ENCODE measurements at regions not wholly inside any gene's neighbourhood (a gene's known extent, or its start where the extent isn't known, plus 50 kb on each side); places are given as distances from the start of the nearest gene placed in this dataset.
A peak's percentile ranks its signal among the peaks of the same experiment; 100 is the strongest.

DNA sequence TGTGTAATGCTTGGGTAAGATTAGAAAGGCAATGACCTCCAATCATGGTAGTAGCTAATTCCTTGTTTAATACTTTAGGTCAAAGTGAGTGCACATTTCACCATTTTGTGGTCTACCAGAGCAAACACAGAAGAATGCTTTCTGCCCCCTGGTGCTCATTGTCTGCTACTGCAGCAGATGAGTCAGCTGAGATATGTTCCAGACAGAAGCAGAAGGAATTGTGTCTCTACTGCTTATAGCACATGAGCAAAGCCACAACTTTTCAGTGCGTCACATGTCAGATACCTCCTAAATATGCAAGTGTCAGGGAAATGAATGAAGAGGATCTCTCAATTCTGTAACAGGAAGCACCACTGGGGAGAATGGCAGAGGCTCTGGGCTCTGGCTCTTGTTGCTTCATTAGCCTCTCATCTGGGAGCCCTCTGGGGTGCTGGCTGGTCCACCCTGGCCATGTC is 308.9 kb downstream of the ALDH8A1 start:
- Histone ChIP-seq H3K27ac (peak overlapping the region; percentile 7 to 54 (median 11)), H3K9me3 (no peaks in the 10 kb centered on the region), H3K4me3 (no peak overlapping the region), H3K4me1 (peaks cover 14 to 41% (median 21%) of the 10 kb centered on the region in 4 donors), H3K36me3 (no peaks in the 10 kb centered on the region), H3K27me3 (no peaks in the 10 kb centered on the region)
- WGBS, 5 donors = 60 to 82% (median 78%) methylated on average over 1 of the region's 1 CpG
- intact Hi-C loops (cut with DNase I; ENCODE audit: low total_unique reads) = loop anchor here (5.0 kb wide), 1 partner anchor 469 kb away; no protein-coding TSS in a partner anchor
- no peak for TF ChIP-seq EP300 (IDR thresholded peaks at IDR 0.05)
- TF ChIP-seq, protein P1, sequence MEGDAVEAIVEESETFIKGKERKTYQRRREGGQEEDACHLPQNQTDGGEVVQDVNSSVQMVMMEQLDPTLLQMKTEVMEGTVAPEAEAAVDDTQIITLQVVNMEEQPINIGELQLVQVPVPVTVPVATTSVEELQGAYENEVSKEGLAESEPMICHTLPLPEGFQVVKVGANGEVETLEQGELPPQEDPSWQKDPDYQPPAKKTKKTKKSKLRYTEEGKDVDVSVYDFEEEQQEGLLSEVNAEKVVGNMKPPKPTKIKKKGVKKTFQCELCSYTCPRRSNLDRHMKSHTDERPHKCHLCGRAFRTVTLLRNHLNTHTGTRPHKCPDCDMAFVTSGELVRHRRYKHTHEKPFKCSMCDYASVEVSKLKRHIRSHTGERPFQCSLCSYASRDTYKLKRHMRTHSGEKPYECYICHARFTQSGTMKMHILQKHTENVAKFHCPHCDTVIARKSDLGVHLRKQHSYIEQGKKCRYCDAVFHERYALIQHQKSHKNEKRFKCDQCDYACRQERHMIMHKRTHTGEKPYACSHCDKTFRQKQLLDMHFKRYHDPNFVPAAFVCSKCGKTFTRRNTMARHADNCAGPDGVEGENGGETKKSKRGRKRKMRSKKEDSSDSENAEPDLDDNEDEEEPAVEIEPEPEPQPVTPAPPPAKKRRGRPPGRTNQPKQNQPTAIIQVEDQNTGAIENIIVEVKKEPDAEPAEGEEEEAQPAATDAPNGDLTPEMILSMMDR (IDR thresholded peaks at IDR 0.05) = peak in 6 of 7 experiments; percentile 78 to 93 (median 90)
- no peak for TF ChIP-seq POLR2A (IDR thresholded peaks at IDR 0.05)
- TF ChIP-seq POLR2AphosphoS5 (IDR thresholded peaks at IDR 0.05) = peak in 2 of 3 donors; percentile 18 to 52
- peak; percentile 77 to 88 for DNase-seq

DNA sequence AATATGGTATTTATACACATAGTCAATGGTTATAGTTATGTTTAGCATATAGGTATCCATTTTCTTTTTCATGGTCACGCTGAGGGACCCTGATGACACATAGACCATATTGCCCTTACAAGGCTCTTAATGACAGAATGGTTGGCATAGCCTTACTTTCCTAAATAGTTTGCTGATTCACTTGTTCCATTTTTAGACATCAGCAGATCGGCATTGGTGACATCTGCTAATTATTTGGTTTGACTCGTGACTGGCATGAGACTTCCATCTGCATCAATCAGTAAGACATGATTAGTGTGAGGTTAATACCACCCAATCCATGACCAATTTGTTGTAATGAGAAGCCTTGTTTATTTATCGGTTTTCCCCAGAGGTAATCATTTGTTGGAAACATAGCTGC is 309.7 kb downstream of the ALDH8A1 start:
- H3K27ac ChIP-seq = no peak overlapping the region
- DNase-seq = no peak
- no peaks in the 10 kb centered on the region for H3K9me3 ChIP-seq
- intact Hi-C loops (cut with DNase I; ENCODE audit: low total_unique reads) = loop anchor here (5.0 kb wide), 1 partner anchor 468 kb away; no protein-coding TSS in a partner anchor
- no peaks in the 10 kb centered on the region for H3K27me3 ChIP-seq
- no peak overlapping the region for H3K4me3 ChIP-seq
- H3K36me3 ChIP-seq = no peaks in the 10 kb centered on the region
- no peak for TF ChIP-seq POLR2A (IDR thresholded peaks at IDR 0.05)
- no peak for TF ChIP-seq EP300 (IDR thresholded peaks at IDR 0.05)
- TF ChIP-seq, protein P1 (IDR thresholded peaks at IDR 0.05) = no peak
- TF ChIP-seq POLR2AphosphoS5 (IDR thresholded peaks at IDR 0.05) = no peak
- peaks cover 14 to 36% (median 21%) of the 10 kb centered on the region in 4 donors for H3K4me1 ChIP-seq
- 88 to 97% (median 93%) methylated on average over 4 of the region's 4 CpGs for WGBS, 5 donors

DNA sequence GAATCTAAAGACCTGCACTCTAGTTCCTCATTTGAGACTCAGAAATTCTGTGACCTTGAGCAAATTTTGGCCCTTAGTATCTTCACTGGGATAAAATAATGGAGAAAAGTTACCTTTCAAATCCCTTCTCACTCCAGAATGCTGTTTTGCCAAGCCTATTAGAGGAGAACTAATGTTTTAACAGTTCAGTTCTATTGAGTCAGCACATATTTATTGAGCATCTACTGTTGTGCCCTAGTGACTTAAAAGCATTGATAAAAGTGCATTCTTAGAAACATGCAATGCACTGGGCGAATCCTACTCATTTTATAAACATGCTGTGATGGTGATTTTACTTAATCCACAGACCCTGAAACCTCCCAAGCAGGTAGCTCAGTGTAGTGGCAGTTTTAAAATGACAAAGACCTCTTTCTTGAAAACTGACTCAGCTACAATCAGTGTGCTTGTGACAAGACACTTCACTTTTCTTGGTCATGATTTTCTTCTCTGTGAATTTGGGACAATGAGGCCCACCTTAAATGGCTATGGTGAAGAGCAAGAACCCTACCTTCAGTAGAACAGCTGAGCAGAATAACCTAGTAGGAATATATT is 312.0 kb downstream of the ALDH8A1 start:
- intact Hi-C loops (cut with DNase I; ENCODE audit: low total_unique reads) = no loop called here
- WGBS, 5 donors = 57 to 95% (median 86%) methylated on average over 1 of the region's 1 CpG
- Histone ChIP-seq H3K4me1 (peaks cover 13 to 16% (median 14%) of the 10 kb centered on the region in 4 donors), H3K9me3 (no peaks in the 10 kb centered on the region), H3K4me3 (no peak overlapping the region), H3K36me3 (no peaks in the 10 kb centered on the region), H3K27ac (no peak overlapping the region), H3K27me3 (no peaks in the 10 kb centered on the region)
- no peak for DNase-seq
- TF ChIP-seq, protein P1 (IDR thresholded peaks at IDR 0.05) = no peak
- no peak for TF ChIP-seq POLR2AphosphoS5 (IDR thresholded peaks at IDR 0.05)
- TF ChIP-seq EP300 (IDR thresholded peaks at IDR 0.05) = no peak
- TF ChIP-seq POLR2A (IDR thresholded peaks at IDR 0.05) = no peak

DNA sequence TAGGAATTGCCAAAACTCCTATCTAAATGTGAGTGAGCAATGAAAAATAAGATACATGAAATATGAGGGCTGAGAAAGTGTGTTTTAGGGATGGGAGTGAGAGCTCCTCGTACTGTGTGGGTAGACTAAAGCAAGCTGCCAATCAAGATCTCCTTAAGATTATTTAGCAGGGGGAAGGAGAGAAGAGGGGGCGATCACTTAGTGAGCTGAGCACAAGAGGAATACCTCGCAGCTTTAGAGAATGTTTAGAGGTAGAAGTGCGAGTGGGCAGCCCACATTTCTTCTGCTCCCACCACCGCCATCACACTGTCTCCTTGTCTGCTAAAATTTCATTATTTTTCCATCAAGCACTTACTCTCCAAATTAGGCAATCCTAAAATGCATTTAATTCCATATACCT is 312.6 kb downstream of the ALDH8A1 start:
- DNase-seq = no peak
- TF ChIP-seq POLR2AphosphoS5 (IDR thresholded peaks at IDR 0.05) (no peak), EP300 (IDR thresholded peaks at IDR 0.05) (no peak), POLR2A (IDR thresholded peaks at IDR 0.05) (no peak)
- TF ChIP-seq, protein P1 (IDR thresholded peaks at IDR 0.05) = no peak
- intact Hi-C loops (cut with DNase I; ENCODE audit: low total_unique reads) = no loop called here
- H3K27ac ChIP-seq = no peak overlapping the region
- H3K36me3 ChIP-seq = no peaks in the 10 kb centered on the region
- H3K9me3 ChIP-seq = no peaks in the 10 kb centered on the region
- WGBS, 5 donors = 91 to 96% (median 94%) methylated on average over 5 of the region's 5 CpGs
- peaks cover 9 to 16% (median 11%) of the 10 kb centered on the region in 4 donors for H3K4me1 ChIP-seq
- H3K4me3 ChIP-seq = no peak overlapping the region
- H3K27me3 ChIP-seq = no peaks in the 10 kb centered on the region
